HepG2 (cell line): ENCODE measurements at regions not wholly inside any gene's neighbourhood (a gene's known extent, or its start where the extent isn't known, plus 50 kb on each side); places are given as distances from the start of the nearest gene placed in this dataset.

Source experiments
- ATAC-seq: fragments of 200-7000 bp; cut with Tn5 transposase; 3 replicates; pipeline ENCODE4 v1.9.1; 2020; ENCODE audit warnings: mild to moderate bottlenecking, moderate library complexity
- BruUV-seq: library from RNA; stranded (reverse); fragments of 400-500 nt; replicated peaks from 2 replicates; lab custom pipeline; 2021; lab: Mats Ljungman, UMichigan
- CTCF ChIA-PET: fragments of 300-600 bp; formaldehyde crosslinking; extraction: SDS; loops from one replicate; lab custom pipeline; 2021; ENCODE audit warnings: low total read pairs, inconsistent platforms, low intra/inter-chr PET ratio; lab: Yijun Ruan, JAX
- POLR2A ChIA-PET: fragments of 350-600 bp; sonication (Branson Sonifier 250); formaldehyde crosslinking; loops from one replicate; lab custom pipeline; 2020; ENCODE audit warnings: antibody characterized with exemption, inconsistent platforms; lab: Yijun Ruan, JAX
- DNase-seq: peaks from one replicate; pipeline ENCODE4 v3.0.0-alpha.2; 2015; ENCODE audit warnings: low spot score
- FAIRE-seq: peaks from 3 replicates; lab custom pipeline; 2011; peaks lifted over from hg19 to GRCh38; lab: Jason Lieb, UNC
- H2AFZ ChIP-seq: one replicate; pipeline ENCODE4 v1.6.1; 2011; ENCODE audit warnings: low read length, inconsistent platforms
- H3K27ac ChIP-seq: fragments of 300-600 bp; 3 replicates; pipeline ENCODE4 v1.8.0; 2011; ENCODE audit warnings: mixed run types, mild to moderate bottlenecking, mixed read lengths, low read length, inconsistent platforms; ENCODE audit not compliant: insufficient read depth; ENCODE audit errors: extremely low read length
- H3K27me3 ChIP-seq, 2 experiments: fragments of 200-600 bp in 1 of 2; 2 replicates in 1 of 2; 3 replicates in 1 of 2; pipeline versions ENCODE4 v1.6.0 to v1.8.0; 2011; ENCODE audit warnings: low read length in 2 of 2, mild to moderate bottlenecking in 2 of 2, moderate library complexity in 2 of 2, inconsistent platforms in 1 of 2; ENCODE audit not compliant: insufficient read depth in 2 of 2, control insufficient read depth in 1 of 2
- H3K36me3 ChIP-seq, 2 experiments: fragments of 200-600 bp in 1 of 2; replicated peaks in 1 of 2; 2 replicates in 1 of 2; 3 replicates in 1 of 2; pipeline versions ENCODE4 v1.5.1 to v1.8.0; 2011; ENCODE audit warnings: low read length in 2 of 2, inconsistent platforms in 1 of 2; ENCODE audit not compliant: insufficient read depth in 2 of 2, control insufficient read depth in 1 of 2
- H3K4me1 ChIP-seq: 2 replicates; pipeline ENCODE4 v1.5.1; 2012; ENCODE audit warnings: low read length, inconsistent platforms; ENCODE audit not compliant: insufficient read depth
- H3K4me2 ChIP-seq: 2 replicates; pipeline ENCODE4 v1.6.0; 2011; ENCODE audit warnings: low read depth, low read length, inconsistent platforms
- H3K4me3 ChIP-seq, 3 experiments: fragments of 200-600 bp in 1 of 3; sonication (generic), shearing (Covaris generic) in 1 of 3; replicated peaks in 1 of 3; 2 replicates each; pipeline ENCODE4 v1.5.1; 2011 to 2016; ENCODE audit warnings: low read length in 3 of 3, inconsistent platforms in 2 of 3, low read depth in 2 of 3, mild to moderate bottlenecking in 2 of 3, control low read depth in 1 of 3, mixed read lengths in 1 of 3; ENCODE audit not compliant: insufficient read depth in 1 of 3
- H3K79me2 ChIP-seq: one replicate; pipeline ENCODE4 v1.6.1; 2011; ENCODE audit warnings: low read length, inconsistent platforms; ENCODE audit not compliant: insufficient read depth
- H3K9ac ChIP-seq: 2 replicates; pipeline ENCODE4 v1.6.0; 2011; ENCODE audit warnings: mild to moderate bottlenecking, low read depth, low read length, inconsistent platforms; ENCODE audit not compliant: insufficient read depth
- H3K9me3 ChIP-seq: 2 replicates; pipeline ENCODE4 v1.5.1; 2012; ENCODE audit warnings: mild to moderate bottlenecking, low read length
- H4K20me1 ChIP-seq: 2 replicates; pipeline ENCODE4 v1.6.0; 2011; ENCODE audit warnings: inconsistent platforms, mild to moderate bottlenecking, low read length, moderate library complexity; ENCODE audit not compliant: insufficient read depth
- AGO2 ChIP-seq: fragments of 200-400 bp; formaldehyde crosslinking; optimal IDR thresholded peaks from 2 replicates; pipeline ENCODE3; 2017; ENCODE audit warnings: mild to moderate bottlenecking, low read depth, low read length, moderate library complexity
- KLF9 ChIP-seq: IDR thresholded peaks from 2 replicates; pipeline ENCODE4 v1.6.1; 2016; ENCODE audit warnings: low read depth
- MTF2 ChIP-seq: sonication (generic); formaldehyde crosslinking; IDR thresholded peaks from 2 replicates; pipeline ENCODE4 v1.5.0; 2020; ENCODE audit warnings: missing genetic modification reagents, borderline replicate concordance
- POLR2AphosphoS5 ChIP-seq: IDR thresholded peaks from 2 replicates; pipeline ENCODE4 v1.6.1; 2012; ENCODE audit warnings: low read depth, low read length
- ZIK1 ChIP-seq: sonication (generic); formaldehyde crosslinking; IDR thresholded peaks from 2 replicates; pipeline ENCODE4 v1.5.0; 2020; ENCODE audit warnings: mild to moderate bottlenecking, low read depth, missing genetic modification reagents, borderline replicate concordance
- WGBS: methylation state at CpG from one replicate; pipeline ENCODE4 v1.1.6; 2017; ENCODE audit warnings: low lambda C conversion rate; 5-methylcytosine and 5-hydroxymethylcytosine counted together
- in situ Hi-C: cut with HindIII; loops from 2 replicates; pipeline ENCODE4 v1.10.0; 2017; ENCODE audit warnings: low pct_unique_long_range_greater_than_20kb; ENCODE audit not compliant: extremely low pct_ligation_motif_present
- intact Hi-C: fragments of 100-400 bp; cut with micrococcal nuclease; formaldehyde crosslinking; loops from one replicate; pipeline ENCODE4 v1.10.0; 2022; ENCODE audit not compliant: unreplicated experiment
- TF ChIP-seq, protein P1 (sequence below): sonication (generic); formaldehyde crosslinking; IDR thresholded peaks from 2 replicates; pipeline ENCODE4 v1.4.0; 2020; ENCODE audit warnings: missing genetic modification reagents
- TF ChIP-seq, protein P2 (sequence below): sonication (generic); formaldehyde crosslinking; IDR thresholded peaks from 2 replicates; pipeline ENCODE4 v1.4.0; 2020; ENCODE audit warnings: missing genetic modification reagents
- TF ChIP-seq, protein P3 (sequence below): fragments of 450-650 bp; IDR thresholded peaks from 2 replicates; pipeline ENCODE4 v1.6.1; 2016
- TF ChIP-seq, protein P4 (sequence below), 2 experiments: sonication (generic) in 1 of 2; formaldehyde crosslinking in 1 of 2; IDR thresholded peaks; 2 replicates each; pipeline versions ENCODE4 v1.4.0 to v1.6.1; 2016 to 2020; ENCODE audit warnings: borderline replicate concordance in 1 of 2, low read depth in 1 of 2, mild to moderate bottlenecking in 1 of 2, missing genetic modification reagents in 1 of 2

DNA sequence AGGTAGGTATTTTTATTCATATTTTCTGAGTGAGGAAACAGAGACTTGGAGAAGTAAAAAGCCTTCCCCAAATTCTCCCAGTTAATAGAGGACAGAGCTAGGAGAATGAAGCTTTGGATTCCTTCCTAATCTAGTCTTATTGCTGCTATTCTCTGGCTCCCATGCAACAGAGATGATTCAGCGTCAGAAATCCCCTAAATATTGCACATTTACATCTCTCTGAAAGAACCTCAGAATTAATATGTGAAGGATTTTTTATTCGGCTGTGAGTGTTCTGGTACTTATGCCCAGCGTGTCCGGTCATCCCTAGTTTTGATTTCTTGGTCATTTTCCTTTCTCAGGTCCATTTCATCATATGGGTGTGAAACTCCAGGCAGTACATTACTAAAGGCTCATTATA is 91.2 kb upstream of the SESTD1 start:
- 63% methylated on average over 4 of the region's 4 CpGs for WGBS
- DNase-seq (no peak), FAIRE-seq (no peak), ATAC-seq (no peak)
- Histone ChIP-seq H2AFZ (no peak overlapping the region), H3K4me1 (no peaks in the 10 kb centered on the region), H3K27me3 (no peaks in the 10 kb centered on the region), H3K4me3 (no peak overlapping the region), H3K27ac (no peak overlapping the region), H3K36me3 (no peaks in the 10 kb centered on the region), H3K9me3 (no peaks in the 10 kb centered on the region), H3K9ac (no peak overlapping the region), H3K79me2 (no peaks in the 10 kb centered on the region), H3K4me2 (no peak overlapping the region), H4K20me1 (no peaks in the 10 kb centered on the region)
- in situ Hi-C loops (no loop called here), intact Hi-C loops (no loop called here)
- ChIA-PET POLR2A (no interaction called here), CTCF (no interaction called here)
- no TSS peak for BruUV-seq
- TF ChIP-seq, protein P1, sequence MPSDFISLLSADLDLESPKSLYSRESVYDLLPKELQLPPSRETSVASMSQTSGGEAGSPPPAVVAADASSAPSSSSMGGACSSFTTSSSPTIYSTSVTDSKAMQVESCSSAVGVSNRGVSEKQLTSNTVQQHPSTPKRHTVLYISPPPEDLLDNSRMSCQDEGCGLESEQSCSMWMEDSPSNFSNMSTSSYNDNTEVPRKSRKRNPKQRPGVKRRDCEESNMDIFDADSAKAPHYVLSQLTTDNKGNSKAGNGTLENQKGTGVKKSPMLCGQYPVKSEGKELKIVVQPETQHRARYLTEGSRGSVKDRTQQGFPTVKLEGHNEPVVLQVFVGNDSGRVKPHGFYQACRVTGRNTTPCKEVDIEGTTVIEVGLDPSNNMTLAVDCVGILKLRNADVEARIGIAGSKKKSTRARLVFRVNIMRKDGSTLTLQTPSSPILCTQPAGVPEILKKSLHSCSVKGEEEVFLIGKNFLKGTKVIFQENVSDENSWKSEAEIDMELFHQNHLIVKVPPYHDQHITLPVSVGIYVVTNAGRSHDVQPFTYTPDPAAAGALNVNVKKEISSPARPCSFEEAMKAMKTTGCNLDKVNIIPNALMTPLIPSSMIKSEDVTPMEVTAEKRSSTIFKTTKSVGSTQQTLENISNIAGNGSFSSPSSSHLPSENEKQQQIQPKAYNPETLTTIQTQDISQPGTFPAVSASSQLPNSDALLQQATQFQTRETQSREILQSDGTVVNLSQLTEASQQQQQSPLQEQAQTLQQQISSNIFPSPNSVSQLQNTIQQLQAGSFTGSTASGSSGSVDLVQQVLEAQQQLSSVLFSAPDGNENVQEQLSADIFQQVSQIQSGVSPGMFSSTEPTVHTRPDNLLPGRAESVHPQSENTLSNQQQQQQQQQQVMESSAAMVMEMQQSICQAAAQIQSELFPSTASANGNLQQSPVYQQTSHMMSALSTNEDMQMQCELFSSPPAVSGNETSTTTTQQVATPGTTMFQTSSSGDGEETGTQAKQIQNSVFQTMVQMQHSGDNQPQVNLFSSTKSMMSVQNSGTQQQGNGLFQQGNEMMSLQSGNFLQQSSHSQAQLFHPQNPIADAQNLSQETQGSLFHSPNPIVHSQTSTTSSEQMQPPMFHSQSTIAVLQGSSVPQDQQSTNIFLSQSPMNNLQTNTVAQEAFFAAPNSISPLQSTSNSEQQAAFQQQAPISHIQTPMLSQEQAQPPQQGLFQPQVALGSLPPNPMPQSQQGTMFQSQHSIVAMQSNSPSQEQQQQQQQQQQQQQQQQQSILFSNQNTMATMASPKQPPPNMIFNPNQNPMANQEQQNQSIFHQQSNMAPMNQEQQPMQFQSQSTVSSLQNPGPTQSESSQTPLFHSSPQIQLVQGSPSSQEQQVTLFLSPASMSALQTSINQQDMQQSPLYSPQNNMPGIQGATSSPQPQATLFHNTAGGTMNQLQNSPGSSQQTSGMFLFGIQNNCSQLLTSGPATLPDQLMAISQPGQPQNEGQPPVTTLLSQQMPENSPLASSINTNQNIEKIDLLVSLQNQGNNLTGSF (CRISPR knock-in tag) = no peak
- TF ChIP-seq KLF9 (CRISPR knock-in tag) = no peak
- TF ChIP-seq, protein P2, sequence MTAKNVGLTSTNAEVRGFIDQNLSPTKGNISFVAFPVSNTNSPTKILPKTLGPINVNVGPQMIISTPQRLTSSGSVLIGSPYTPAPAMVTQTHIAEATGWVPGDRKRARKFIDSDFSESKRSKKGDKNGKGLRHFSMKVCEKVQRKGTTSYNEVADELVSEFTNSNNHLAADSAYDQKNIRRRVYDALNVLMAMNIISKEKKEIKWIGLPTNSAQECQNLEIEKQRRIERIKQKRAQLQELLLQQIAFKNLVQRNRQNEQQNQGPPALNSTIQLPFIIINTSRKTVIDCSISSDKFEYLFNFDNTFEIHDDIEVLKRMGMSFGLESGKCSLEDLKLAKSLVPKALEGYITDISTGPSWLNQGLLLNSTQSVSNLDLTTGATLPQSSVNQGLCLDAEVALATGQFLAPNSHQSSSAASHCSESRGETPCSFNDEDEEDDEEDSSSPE (CRISPR knock-in tag) = no peak
- TF ChIP-seq POLR2AphosphoS5 = no peak
- TF ChIP-seq ZIK1 (CRISPR knock-in tag) = no peak
- TF ChIP-seq, protein P3, sequence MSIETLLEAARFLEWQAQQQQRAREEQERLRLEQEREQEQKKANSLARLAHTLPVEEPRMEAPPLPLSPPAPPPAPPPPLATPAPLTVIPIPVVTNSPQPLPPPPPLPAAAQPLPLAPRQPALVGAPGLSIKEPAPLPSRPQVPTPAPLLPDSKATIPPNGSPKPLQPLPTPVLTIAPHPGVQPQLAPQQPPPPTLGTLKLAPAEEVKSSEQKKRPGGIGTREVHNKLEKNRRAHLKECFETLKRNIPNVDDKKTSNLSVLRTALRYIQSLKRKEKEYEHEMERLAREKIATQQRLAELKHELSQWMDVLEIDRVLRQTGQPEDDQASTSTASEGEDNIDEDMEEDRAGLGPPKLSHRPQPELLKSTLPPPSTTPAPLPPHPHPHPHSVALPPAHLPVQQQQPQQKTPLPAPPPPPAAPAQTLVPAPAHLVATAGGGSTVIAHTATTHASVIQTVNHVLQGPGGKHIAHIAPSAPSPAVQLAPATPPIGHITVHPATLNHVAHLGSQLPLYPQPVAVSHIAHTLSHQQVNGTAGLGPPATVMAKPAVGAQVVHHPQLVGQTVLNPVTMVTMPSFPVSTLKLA = no peak
- no peak for TF ChIP-seq AGO2
- TF ChIP-seq, protein P4, sequence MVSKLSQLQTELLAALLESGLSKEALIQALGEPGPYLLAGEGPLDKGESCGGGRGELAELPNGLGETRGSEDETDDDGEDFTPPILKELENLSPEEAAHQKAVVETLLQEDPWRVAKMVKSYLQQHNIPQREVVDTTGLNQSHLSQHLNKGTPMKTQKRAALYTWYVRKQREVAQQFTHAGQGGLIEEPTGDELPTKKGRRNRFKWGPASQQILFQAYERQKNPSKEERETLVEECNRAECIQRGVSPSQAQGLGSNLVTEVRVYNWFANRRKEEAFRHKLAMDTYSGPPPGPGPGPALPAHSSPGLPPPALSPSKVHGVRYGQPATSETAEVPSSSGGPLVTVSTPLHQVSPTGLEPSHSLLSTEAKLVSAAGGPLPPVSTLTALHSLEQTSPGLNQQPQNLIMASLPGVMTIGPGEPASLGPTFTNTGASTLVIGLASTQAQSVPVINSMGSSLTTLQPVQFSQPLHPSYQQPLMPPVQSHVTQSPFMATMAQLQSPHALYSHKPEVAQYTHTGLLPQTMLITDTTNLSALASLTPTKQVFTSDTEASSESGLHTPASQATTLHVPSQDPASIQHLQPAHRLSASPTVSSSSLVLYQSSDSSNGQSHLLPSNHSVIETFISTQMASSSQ (IDR thresholded peaks at IDR 0.05; ENCODE audit: low read depth) = no peak
- TF ChIP-seq, protein P4 (CRISPR knock-in tag; IDR thresholded peaks at IDR 0.05; ENCODE audit: borderline replicate concordance) = no peak
- TF ChIP-seq MTF2 = no peak
